ENCODE measurements at regions not wholly inside any gene's neighbourhood (a gene's known extent, or its start where the extent isn't known, plus 50 kb on each side); places are given as distances from the start of the nearest gene placed in this dataset.

DNA sequence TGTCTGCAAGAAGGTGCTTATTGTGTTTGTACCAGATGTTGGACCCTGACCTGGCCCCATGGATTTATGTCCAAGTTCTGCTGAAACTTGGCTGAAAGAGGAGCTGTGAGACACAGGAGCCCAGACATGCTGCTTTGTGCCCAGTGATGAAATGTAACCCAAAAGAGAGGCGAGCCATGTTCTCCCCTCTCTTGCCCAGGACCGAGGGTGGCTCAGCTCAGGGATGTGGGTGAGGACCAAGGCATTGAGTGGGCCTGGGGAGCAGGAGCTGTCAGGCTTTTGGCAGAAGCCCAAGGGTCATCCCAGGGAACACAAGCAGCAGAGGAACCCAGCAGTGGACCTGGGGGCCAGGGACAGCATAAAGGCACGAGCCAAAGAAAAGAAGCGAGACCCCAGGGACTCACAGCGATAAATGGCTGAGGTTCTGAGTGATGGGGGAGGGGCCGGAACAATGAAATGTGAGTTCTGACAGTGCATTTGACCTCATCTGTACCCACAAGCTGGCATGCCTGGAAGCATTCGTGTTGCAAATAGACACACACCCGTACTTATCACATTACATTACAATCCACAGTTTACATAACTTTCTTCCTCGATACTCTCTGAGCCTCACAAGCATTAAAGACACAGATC is 363.4 kb upstream of the JARID2 start (continued):
- TF ChIP-seq, protein P1, sequence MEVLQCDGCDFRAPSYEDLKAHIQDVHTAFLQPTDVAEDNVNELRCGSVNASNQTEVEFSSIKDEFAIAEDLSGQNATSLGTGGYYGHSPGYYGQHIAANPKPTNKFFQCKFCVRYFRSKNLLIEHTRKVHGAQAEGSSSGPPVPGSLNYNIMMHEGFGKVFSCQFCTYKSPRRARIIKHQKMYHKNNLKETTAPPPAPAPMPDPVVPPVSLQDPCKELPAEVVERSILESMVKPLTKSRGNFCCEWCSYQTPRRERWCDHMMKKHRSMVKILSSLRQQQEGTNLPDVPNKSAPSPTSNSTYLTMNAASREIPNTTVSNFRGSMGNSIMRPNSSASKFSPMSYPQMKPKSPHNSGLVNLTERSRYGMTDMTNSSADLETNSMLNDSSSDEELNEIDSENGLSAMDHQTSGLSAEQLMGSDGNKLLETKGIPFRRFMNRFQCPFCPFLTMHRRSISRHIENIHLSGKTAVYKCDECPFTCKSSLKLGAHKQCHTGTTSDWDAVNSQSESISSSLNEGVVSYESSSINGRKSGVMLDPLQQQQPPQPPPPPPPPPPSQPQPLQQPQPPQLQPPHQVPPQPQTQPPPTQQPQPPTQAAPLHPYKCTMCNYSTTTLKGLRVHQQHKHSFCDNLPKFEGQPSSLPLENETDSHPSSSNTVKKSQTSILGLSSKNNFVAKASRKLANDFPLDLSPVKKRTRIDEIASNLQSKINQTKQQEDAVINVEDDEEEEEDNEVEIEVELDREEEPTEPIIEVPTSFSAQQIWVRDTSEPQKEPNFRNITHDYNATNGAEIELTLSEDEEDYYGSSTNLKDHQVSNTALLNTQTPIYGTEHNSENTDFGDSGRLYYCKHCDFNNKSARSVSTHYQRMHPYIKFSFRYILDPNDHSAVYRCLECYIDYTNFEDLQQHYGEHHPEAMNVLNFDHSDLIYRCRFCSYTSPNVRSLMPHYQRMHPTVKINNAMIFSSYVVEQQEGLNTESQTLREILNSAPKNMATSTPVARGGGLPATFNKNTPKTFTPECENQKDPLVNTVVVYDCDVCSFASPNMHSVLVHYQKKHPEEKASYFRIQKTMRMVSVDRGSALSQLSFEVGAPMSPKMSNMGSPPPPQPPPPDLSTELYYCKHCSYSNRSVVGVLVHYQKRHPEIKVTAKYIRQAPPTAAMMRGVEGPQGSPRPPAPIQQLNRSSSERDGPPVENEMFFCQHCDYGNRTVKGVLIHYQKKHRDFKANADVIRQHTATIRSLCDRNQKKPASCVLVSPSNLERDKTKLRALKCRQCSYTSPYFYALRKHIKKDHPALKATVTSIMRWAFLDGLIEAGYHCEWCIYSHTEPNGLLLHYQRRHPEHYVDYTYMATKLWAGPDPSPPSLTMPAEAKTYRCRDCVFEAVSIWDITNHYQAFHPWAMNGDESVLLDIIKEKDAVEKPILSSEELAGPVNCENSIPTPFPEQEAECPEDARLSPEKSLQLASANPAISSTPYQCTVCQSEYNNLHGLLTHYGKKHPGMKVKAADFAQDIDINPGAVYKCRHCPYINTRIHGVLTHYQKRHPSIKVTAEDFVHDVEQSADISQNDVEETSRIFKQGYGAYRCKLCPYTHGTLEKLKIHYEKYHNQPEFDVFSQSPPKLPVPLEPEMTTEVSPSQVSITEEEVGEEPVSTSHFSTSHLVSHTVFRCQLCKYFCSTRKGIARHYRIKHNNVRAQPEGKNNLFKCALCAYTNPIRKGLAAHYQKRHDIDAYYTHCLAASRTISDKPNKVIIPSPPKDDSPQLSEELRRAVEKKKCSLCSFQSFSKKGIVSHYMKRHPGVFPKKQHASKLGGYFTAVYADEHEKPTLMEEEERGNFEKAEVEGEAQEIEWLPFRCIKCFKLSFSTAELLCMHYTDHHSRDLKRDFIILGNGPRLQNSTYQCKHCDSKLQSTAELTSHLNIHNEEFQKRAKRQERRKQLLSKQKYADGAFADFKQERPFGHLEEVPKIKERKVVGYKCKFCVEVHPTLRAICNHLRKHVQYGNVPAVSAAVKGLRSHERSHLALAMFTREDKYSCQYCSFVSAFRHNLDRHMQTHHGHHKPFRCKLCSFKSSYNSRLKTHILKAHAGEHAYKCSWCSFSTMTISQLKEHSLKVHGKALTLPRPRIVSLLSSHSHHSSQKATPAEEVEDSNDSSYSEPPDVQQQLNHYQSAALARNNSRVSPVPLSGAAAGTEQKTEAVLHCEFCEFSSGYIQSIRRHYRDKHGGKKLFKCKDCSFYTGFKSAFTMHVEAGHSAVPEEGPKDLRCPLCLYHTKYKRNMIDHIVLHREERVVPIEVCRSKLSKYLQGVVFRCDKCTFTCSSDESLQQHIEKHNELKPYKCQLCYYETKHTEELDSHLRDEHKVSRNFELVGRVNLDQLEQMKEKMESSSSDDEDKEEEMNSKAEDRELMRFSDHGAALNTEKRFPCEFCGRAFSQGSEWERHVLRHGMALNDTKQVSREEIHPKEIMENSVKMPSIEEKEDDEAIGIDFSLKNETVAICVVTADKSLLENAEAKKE (CRISPR knock-in tag; IDR thresholded peaks at IDR 0.05) = no peak
- TF ChIP-seq, protein P2, sequence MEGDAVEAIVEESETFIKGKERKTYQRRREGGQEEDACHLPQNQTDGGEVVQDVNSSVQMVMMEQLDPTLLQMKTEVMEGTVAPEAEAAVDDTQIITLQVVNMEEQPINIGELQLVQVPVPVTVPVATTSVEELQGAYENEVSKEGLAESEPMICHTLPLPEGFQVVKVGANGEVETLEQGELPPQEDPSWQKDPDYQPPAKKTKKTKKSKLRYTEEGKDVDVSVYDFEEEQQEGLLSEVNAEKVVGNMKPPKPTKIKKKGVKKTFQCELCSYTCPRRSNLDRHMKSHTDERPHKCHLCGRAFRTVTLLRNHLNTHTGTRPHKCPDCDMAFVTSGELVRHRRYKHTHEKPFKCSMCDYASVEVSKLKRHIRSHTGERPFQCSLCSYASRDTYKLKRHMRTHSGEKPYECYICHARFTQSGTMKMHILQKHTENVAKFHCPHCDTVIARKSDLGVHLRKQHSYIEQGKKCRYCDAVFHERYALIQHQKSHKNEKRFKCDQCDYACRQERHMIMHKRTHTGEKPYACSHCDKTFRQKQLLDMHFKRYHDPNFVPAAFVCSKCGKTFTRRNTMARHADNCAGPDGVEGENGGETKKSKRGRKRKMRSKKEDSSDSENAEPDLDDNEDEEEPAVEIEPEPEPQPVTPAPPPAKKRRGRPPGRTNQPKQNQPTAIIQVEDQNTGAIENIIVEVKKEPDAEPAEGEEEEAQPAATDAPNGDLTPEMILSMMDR (conservative IDR thresholded peaks at IDR 0.05; ENCODE audit: low read depth in 2 of 2) = no peak
- TF ChIP-seq JUNB (IDR thresholded peaks at IDR 0.05; ENCODE audit: unreplicated experiment) = no peak
- TF ChIP-seq, protein P3, sequence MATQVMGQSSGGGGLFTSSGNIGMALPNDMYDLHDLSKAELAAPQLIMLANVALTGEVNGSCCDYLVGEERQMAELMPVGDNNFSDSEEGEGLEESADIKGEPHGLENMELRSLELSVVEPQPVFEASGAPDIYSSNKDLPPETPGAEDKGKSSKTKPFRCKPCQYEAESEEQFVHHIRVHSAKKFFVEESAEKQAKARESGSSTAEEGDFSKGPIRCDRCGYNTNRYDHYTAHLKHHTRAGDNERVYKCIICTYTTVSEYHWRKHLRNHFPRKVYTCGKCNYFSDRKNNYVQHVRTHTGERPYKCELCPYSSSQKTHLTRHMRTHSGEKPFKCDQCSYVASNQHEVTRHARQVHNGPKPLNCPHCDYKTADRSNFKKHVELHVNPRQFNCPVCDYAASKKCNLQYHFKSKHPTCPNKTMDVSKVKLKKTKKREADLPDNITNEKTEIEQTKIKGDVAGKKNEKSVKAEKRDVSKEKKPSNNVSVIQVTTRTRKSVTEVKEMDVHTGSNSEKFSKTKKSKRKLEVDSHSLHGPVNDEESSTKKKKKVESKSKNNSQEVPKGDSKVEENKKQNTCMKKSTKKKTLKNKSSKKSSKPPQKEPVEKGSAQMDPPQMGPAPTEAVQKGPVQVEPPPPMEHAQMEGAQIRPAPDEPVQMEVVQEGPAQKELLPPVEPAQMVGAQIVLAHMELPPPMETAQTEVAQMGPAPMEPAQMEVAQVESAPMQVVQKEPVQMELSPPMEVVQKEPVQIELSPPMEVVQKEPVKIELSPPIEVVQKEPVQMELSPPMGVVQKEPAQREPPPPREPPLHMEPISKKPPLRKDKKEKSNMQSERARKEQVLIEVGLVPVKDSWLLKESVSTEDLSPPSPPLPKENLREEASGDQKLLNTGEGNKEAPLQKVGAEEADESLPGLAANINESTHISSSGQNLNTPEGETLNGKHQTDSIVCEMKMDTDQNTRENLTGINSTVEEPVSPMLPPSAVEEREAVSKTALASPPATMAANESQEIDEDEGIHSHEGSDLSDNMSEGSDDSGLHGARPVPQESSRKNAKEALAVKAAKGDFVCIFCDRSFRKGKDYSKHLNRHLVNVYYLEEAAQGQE (IDR thresholded peaks at IDR 0.05; ENCODE audit: unreplicated experiment) = no peak
- no peak for TF ChIP-seq POLR2AphosphoS5 (IDR thresholded peaks at IDR 0.05; ENCODE audit: low read depth)
- TF ChIP-seq NANOG (IDR thresholded peaks at IDR 0.05; ENCODE audit: borderline replicate concordance) = no peak
